Activated CD4-positive, alpha-beta T cell treated with anti-CD3 and anti-CD28 coated beads, Interleukin-2, Interleukin-4, amounts not matched to agents 100 ng/mL and 50 ng/mL, durations not matched to agents 16 hours and 8 hours (primary cell): ENCODE measurements at regions not wholly inside any gene's neighbourhood (a gene's known extent, or its start where the extent isn't known, plus 50 kb on each side); places are given as distances from the start of the nearest gene placed in this dataset.
"Not testable (repeated sequence)": the region's sequence is repeated elsewhere in the genome, so short reads cannot be mapped to it uniquely, and the experiment has no call there.

ENCODE experiments used
- DNase-seq: peaks from one replicate; pipeline ENCODE4 v3.0.0-alpha.2; 2020; ENCODE audit warnings: low spot score

DNA sequence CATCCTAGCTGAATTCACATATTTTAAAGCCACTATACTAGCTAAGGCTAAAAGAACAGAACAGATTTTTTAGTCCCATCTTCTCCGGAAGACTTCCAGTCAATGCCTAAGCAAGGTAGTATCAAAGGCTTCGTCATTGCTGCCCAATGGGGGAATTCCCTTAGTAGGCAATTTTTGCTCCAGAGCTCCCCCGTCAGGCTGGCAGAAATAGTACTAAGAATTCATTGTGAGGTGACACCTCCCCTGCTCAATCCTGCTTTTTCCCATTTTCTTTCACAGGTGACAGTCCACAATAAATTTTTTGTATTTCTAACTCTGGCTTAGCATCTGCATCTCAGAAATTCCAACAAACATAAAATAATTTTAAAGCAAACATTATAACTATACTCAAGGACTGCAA lies 52.8 kb upstream of the SRSF6 start:
- DNase-seq = peak; percentile 34

DNA sequence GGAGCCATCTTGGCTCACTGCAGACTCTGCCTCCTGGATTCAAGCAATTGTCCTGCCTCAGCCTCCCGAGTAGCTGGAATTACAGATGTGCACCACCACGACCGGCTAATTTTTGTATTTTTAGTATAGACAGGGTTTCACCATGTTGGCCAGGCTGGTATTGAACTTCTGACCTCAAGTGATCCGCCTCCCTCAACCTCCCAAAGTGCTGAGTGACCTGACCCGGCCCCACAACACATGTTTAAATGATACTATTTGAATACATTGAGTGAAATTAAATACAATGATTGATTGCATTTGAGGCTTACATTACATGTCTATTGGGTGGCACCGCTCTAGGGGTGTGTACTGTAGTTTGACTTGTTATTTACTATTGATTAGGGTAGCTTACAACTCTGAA lies 56.8 kb upstream of the SRSF6 start:
- DNase-seq = not testable (repeated sequence)

DNA sequence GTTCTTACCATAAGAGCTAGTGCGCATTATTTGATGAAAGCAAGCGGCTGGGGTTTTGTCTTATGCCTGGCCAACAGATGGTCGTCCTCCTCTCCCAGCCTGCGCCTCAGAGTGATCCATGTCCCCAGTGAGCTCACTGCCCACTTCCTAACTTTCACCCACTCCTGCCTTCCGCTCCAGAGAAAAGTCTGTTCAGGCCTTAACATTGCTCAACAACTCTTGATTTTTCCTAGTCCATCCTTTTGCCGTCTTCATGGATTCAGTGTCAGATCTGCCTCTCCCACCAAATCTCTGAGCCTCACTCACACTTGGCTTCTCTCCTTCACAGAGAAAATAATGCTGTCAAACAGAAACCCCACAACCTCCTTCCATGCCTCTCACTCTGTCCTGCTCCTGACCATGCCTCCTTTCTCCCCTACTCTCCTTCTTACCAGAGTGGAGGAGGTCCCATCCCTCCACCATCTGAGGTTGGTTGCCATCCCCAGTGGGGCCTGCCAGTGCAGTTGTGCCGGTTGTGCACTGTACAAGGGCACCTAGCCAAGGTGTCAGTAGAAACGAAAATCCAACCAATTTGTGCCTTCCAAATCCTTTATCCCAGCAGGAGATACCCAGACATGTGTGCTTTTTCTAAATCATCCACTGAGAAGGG lies 58.9 kb upstream of the SRSF6 start:
- DNase-seq = no peak

DNA sequence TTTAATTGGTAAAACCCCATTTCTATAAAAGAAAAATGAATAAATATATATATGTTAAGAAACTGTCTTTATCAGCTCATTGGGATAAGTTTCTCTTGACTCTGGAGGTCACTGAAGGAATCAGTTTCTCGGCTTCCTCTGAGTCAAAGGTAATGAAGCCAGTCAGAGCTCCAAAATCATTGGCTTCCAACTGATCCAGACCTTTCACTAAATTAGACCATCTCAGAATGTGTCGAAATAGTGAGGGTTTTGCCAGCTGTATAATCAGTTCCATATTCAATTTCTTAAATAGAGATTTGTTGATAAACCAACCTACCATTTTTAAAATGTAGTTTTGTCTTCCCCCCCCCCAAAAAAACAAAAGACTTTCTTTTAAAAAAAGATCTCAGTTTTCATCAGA lies 60.5 kb upstream of the SRSF6 start:
- no peak for DNase-seq

DNA sequence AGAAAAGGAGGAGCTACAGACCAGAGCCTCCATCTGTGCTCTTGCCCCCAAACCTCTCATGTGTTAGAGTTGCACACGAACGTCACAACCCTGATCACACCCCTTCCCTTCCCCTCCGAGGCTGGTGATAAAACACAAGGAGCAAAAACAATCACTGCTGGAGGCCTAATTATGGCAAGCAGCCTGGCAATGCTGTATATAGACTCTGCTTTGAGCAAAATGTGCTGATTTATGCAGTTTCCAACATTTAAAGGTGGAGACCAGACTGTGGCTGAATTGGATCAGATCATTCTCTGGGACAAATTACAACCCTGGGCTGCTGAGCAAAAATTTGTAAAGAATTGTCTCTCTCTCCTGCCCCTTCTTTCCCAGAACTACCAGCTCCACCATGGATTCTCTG lies 64.6 kb upstream of the SRSF6 start:
- no peak for DNase-seq

DNA sequence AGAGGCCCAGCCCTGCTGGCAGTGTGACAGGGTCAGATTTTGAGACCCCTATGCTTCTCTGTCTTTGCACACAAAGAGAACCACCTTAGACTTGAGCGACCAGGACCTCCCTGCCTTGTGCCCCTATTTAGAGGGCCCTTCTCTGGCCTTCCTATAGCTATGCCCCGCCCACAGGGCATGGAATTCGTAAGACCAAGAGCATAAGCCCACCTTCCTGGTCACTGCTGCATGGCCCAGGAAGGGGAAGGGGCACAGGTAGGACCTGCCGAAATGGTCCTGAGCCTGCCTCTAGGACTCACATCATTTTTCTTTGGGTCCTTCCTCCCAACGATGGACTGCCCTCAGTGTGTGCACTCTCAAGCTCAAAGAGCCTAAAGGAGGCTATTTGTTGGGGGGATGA lies 65.1 kb upstream of the SRSF6 start:
- no peak for DNase-seq

DNA sequence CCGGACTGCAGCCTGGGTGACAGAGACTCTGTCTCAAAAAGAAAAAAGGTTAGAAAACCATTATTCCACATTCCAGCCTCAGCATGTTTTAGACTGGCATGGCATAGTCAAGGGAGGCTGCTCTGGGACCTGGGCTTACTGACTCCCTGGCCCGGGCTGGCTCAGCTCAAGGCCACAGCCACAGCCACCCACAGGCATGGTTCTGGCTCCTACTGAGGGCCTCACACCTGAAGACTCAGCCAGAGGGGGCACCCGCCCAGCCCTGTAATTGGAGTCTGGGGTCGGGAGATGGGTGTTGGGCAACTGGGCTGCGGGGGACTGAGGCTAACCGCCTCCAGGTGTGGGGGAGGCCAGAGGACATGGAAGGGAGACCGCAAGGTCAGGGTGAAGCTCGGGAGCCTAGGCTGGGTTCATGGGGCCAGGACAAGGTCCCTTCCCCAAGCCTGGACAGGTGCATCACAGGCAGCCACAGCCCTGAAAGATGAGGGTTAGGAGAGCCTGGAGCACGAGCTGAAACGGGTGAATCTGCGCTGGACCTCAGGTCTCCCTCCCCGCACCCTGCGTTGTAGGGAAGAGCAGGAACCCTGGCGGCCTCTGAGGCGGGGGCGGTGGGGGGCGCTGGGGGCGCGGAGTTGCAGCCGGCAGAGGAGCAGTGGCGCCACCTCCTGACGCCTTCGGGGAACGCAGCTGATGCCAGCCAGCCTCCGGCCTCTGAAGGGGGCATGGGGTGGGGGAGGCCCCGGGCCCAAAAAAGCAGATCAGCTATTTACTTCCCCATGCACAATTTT lies 67.7 kb upstream of the SRSF6 start:
- no peak for DNase-seq

DNA sequence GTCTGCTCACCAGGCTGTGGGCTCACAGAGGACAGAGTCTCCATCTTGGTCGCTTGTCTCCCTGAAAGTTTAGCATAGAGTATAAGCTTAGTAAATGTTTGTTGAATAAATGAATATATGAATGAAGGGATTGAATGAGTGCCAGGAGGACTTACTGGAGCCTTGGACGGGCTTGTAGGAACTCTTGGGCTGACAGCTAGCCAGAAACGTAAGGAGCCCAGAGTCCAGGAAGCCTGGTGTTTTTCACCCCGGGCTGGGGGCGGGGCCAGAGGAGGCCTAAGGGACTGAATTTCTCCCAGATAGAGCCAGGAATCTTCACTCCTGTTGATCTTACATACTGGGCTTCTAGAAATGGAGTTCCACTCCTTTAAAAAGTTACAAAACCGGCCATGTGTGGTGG lies 68.5 kb upstream of the SRSF6 start:
- DNase-seq = no peak

DNA sequence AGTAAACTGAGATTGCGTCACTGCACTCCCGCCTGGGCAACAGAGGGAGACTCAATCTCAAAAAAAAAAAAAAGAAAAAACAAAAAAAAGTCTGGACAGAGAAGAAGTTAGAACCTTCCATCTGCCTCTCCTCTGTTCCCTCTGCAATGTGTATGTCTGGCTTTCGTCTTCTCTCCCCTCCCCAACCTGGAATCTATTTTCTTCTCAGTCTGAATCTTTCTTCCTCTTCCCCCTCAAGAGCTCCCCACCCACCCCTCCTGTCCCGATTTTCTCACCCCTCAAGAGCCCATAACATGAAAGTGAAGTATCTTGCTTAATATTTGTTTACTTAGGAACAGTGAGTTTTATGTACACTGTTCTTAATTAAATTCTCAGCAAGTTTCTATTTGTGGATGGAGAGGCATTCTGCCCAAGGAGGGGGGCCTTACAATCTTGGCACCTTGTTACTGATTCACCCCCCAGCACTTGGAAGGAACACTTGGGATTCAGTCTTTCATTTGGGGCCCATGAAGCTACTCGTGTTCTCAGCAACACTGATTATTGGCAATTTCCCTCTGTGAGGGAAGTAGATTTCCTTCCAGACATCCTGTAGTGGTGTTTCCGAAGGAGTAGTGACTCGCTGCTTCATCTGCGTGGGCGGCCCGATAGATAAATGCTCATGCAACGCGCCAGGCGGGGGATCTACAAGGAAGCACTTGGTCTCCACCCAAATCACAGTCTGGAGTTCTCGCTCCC lies 69.3 kb upstream of the SRSF6 start:
- DNase-seq = no peak

DNA sequence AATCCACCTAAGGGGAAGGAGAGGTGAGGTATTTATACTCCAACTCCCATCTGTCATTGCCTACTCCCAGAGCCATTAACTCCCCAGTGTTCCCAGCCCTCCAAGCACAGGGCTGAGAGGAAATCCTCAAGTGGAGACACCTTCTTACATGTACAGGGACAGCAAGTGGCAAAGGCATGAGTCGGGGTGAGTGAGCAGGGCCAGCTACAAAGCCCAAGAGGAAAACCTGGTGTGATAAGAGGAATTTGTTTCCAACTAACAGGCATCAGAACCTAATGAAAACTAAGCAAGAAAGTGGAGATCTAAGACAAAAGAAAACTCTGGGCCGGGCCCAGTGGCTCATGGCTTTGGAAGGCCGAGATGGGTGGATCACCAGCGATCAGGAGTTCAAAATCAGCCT lies 70.0 kb upstream of the SRSF6 start:
- DNase-seq = no peak

DNA sequence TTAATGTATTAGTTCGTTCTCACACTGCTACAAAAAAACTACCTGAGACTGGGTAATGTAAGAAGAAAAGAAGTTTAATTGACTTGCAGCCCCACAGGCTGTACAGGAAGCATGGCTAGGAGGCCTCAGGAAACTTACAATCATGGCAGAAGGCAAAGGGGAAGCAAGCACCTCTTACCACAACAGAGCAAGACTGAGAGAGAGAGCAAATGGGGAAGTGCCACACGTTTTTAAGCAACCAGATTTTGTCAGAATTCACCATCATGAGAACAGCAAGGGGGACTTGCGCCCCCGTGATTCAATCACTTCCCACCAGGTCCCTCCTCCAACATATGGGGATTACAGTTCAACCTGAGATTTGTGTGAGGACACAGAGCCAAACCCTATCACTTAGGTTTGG lies 70.8 kb upstream of the SRSF6 start:
- DNase-seq = no peak

DNA sequence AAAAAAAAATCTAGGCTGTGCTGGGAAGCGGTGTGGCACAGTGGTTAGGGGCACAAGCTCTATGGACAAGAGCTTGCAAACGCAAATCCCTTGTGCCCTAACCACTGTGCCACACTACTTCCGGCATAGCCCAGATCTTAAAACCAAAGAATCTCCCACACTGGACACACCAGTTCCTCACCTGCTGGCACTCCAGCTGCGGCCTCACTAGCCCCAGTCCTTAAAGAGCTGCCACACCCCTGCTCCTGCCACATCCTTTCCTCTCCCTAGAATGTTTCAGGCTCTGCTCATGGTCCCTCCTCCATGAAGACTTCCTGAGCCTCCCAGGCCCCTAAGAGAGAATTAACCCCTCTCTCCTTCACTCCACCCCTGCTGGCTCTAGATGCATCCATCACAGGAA lies 71.8 kb upstream of the SRSF6 start:
- no peak for DNase-seq

DNA sequence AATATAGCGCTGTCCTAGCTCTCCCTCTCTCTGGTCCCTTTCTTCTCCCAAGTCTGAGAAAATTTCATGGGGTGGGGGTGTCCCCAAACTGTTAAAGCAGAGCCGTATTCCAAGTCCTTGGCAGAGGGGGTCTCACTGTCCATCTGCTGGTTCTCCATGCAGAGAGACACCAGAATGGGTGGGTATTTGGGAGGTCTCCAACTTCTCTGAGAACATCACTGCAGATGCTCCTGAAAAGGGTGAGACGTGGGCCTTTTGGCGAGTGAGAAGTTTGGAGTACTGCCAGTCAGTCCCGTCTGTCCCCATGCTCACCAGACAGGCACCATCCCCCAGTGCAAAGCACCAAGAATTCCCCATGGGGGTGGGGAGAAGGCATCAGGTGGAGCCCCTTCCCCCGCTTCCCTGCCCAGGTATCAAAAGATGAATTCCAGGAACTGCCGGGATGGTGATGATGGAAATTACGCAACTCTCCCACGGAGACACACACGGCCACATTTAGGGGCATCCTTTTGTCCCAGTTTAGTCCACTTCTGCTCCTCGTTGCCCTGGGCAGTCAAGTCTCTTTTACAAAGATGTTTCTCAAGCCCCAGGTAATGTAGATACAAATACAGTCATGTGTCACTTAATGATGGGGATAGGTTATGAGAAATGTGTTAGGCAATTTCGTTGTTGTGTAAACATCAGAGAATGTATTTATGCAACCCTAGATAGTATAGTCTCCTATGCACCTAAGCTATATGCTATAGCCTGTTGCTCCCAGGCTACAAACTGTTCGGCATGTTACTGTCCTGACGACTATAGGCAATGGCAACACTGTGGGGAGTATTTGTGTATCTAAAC lies 73.4 kb upstream of the SRSF6 start:
- DNase-seq = no peak

DNA sequence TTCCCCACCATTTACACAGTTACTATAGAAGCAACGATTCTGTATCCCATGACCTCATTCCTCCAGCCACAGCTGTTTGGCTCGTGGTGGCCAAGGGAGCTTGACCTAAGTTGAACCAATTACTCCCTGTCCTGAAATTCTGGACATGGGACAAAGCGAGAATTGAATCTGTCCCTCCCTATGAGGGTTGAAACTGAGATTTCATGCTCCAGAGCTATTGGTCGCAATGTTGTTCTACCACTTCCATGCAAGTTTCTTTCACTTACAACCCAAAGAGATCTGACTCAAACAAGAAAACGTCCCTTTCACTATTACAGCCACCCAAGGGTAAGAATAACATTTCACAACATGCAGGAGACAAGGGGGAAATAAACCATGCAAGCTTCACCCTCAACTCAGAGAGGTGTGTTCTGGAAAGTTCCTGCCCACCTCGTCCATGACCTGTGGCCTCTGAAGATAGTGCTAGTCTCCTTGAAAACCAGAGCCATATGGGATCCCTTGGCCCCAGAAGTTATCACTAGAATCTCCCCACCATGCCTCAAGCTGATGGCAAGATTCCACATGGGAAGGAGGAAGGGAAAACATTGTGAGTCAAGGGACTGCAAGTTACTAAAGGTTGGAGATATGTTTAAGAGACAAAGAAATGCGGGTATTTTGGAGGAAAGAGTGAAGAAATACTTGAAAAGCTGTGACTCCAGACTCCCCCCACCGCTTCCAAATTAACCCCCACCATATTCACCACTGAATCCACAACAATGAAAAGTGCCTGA lies 74.5 kb upstream of the SRSF6 start:
- no peak for DNase-seq

DNA sequence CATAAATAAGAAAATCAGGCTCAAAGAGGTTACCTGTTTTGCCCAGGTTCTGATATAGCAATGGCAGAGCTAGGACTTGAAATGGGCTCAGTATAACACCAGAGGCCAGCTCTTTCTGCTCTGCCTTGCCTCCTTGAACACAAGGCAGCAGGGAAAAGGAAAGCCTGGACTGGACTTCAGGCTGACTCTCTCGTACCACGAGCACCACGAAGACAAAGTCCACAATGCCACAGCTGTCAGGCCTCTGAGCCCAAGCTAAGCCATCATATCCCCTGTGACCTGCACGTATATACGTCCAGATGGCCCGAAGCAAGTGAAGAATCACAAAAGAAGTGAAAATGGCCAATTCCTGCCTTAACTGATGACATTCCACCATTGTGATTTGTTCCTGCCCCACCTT lies 75.6 kb upstream of the SRSF6 start:
- not testable (repeated sequence) for DNase-seq

DNA sequence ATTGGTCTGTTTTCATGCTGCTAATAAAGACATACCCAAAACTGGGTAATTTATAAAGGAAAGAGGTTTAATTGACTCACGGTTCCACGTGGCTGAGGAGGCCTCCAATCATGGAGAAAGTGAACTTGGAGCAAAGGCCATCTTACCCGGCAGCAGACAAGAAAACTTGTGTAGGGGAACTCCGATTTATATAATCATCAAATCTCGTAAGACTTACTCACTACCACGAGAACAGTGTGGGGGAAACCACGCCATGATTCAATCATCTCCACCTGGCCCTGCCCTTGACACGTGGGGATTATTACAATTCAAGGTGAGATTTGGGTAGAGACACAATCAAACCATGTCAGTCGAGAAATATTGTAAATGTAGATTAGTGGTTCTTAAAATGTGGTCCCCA lies 76.2 kb upstream of the SRSF6 start:
- not testable (repeated sequence) for DNase-seq

DNA sequence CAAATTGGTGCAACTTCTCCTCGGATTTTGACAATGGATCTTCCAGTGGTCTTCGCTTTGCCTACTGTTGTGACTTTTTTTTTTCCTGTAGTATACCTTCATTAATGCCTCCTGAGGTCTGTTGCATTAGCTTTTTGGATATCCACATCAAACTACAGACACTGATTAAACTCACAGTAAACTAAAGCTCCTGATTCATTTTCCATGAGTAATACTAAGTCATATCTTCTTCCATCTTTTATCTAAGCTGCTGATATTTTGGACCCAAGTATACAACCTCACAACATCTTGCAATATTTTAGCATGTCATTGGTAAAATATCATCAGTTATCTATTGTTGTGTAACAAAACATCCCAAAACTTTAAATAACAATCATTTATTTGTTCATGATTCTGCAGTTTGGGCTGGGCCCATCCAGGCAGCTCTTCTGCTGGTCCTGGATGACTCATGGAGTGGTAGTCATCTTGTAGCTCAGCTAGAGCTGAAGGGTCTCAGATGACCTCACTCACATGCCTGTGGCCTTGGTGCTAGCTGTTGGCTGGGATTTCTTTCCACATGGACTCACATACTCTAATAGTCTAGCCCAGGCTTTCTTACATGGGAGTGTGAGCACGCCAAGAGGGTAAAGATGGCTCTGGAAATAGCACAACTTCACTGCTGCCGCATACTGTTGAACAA lies 78.3 kb upstream of the SRSF6 start:
- DNase-seq = no peak

DNA sequence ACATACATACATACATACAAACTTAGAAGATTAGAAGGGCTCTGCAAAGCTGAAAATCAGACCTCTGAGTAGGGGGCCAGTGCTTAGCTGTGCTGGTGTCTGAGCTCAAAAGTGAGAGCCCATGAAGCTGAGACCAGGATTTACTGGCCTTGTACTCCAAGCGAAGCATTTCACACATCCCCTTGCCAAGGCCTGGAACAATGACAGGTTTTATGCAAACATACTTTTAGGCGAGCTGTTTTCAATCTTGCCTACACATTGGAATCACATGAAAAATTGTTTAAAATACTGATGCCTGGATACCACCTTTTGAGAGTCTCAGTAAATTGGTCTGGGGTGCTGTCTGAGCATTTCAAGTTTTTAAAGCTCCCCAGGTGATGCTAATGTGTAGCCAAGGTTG lies 80.9 kb upstream of the SRSF6 start:
- no peak for DNase-seq

DNA sequence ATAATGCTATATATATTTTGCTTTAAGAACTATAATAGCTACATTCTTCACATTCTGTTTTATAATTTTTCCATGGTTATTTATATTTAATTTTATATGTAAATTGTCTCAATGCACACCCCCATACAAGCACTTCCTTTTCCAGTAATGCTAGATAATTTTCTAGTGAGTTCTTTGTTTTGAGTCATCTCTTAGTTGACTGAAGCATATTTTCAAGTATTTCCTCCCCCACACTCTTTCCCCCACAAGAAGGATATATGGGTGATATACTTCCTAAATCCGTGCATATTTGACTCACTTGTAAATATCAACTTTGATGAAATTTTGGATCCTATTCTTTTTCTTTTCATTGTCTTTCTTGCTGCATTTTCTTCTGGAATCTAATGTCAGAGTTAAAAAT lies 82.1 kb upstream of the SRSF6 start:
- DNase-seq = no peak

DNA sequence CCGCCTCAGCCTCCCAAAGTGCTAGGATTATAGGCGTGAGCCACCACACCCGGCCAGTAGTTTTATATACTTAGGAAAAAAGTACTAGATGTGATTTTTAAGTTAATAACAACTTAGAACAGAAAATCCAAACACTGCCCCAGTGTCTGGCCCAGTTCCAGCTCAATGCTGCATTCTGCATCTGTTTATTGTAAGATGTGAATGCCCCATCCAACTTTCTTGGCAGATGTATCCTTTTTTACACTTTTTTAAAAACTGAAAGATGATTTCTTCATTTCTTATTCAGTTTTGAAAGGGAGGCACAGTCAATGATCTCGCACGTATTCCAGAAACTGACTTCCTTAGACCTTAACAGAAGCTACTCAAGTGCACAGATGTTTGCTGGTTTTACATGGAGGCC lies 85.6 kb upstream of the SRSF6 start:
- no peak for DNase-seq

DNA sequence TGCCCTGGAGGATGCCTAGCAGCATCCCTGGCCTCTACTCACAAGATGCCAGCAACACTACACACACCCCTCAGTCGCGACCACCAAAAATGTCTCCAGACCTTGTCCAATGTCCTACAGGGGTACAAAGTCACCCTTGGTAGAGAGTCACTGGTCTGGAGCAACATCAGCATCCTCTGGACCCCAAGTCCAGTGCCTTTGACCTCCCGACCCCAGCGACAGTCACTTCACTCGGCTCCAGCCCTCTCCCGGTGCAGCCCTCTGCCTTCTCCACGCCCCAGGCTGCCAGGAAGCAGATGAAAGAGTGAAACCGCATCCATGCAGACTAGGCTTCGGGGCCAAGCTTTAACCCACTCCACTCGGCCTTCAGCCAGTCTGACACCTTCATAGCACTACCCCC lies 92.0 kb upstream of the SRSF6 start:
- no peak for DNase-seq
